HCT116 (cell line): ENCODE measurements at regions not wholly inside any gene's neighbourhood (a gene's known extent, or its start where the extent isn't known, plus 50 kb on each side); places are given as distances from the start of the nearest gene placed in this dataset.

ENCODE experiments used
- ATAC-seq: fragments of 200-7000 bp; cut with Tn5 transposase; 2 replicates; pipeline ENCODE4 v1.9.1; 2020; ENCODE audit warnings: mild to moderate bottlenecking, moderate library complexity
- BruUV-seq: library from RNA; stranded (reverse); fragments of 400-500 nt; replicated peaks from 2 replicates; lab custom pipeline; 2021; lab: Mats Ljungman, UMichigan
- CTCF ChIA-PET: fragments of 300-600 bp; sonication (Branson Sonifier 250); formaldehyde crosslinking; loops from one replicate; lab custom pipeline; 2021; ENCODE audit warnings: antibody characterized with exemption; lab: Charles Lee
- POLR2A ChIA-PET: fragments of 300-600, 350-600 bp; sonication (Branson Sonifier 250); formaldehyde crosslinking; loops from one replicate; lab custom pipeline; 2021; ENCODE audit warnings: antibody characterized with exemption; lab: Charles Lee
- RAD21 ChIA-PET, 2 experiments: fragments of 300-600 bp; sonication (Branson Sonifier 250); formaldehyde crosslinking; loops; one replicate each; lab custom pipeline; 2023; ENCODE audit warnings: low total read pairs in 2 of 2; ENCODE audit not compliant: uncharacterized antibody in 2 of 2, unreplicated experiment in 2 of 2, low non-redundant PET in 1 of 2; lab: Charles Lee
- DNase-seq: peaks from one replicate; pipeline ENCODE4 v3.0.0-alpha.2; 2010; ENCODE audit warnings: low read depth, low spot score
- H2AFZ ChIP-seq: fragments of 200-600 bp; shearing (Covaris generic), sonication (generic); 2 replicates; pipeline ENCODE4 v1.6.1; 2017; ENCODE audit warnings: low read depth, mixed run types, mixed read lengths, antibody characterized with exemption, low read length; ENCODE audit not compliant: poor library complexity, severe bottlenecking
- H3K27ac ChIP-seq: 2 replicates; pipeline ENCODE4 v1.5.1; 2012; ENCODE audit warnings: low read depth, low read length
- H3K27me3 ChIP-seq: fragments of 200-600 bp; sonication (generic); 2 replicates; pipeline ENCODE4 v1.6.1; 2016; ENCODE audit warnings: mixed run types, low read length, mixed read lengths; ENCODE audit not compliant: insufficient read depth
- H3K36me3 ChIP-seq, 2 experiments: fragments of 200-500 bp in 1 of 2; fragments of 200-600 bp in 1 of 2; sonication (Bioruptor generic) in 1 of 2; sonication (generic) in 1 of 2; 2 replicates each; pipeline versions ENCODE4 v1.5.1 to v1.6.1; 2014 to 2016; ENCODE audit warnings: low read length in 2 of 2, inconsistent platforms in 1 of 2, mixed read lengths in 1 of 2, mixed run types in 1 of 2; ENCODE audit not compliant: insufficient read depth in 2 of 2, control insufficient read depth in 1 of 2
- H3K4me1 ChIP-seq, 2 experiments: fragments of 200-600 bp in 1 of 2; sonication (generic) in 1 of 2; 2 replicates each; pipeline versions ENCODE4 v1.5.1 to v1.6.1; 2012 to 2017; ENCODE audit warnings: low read length in 2 of 2, inconsistent platforms in 1 of 2, mild to moderate bottlenecking in 1 of 2, mixed read lengths in 1 of 2, mixed run types in 1 of 2, moderate library complexity in 1 of 2; ENCODE audit not compliant: insufficient read depth in 2 of 2, control insufficient read depth in 1 of 2
- H3K4me2 ChIP-seq: fragments of 200-600 bp; sonication (generic); 2 replicates; pipeline ENCODE4 v1.6.1; 2017; ENCODE audit warnings: mixed run types, low read length, mixed read lengths
- H3K4me3 ChIP-seq, 2 experiments: fragments of 200-600 bp in 1 of 2; sonication (generic) in 1 of 2; replicated peaks in 1 of 2; 2 replicates each; pipeline ENCODE4 v1.5.1; 2011 to 2016; ENCODE audit warnings: low read length in 2 of 2, control low read depth in 1 of 2, low read depth in 1 of 2, mild to moderate bottlenecking in 1 of 2, mixed read lengths in 1 of 2, mixed run types in 1 of 2
- H3K79me2 ChIP-seq: fragments of 200-600 bp; sonication (generic); 2 replicates; pipeline ENCODE4 v1.6.1; 2017; ENCODE audit warnings: mild to moderate bottlenecking, mixed run types, low read length, moderate library complexity, mixed read lengths; ENCODE audit not compliant: insufficient read depth
- H3K9ac ChIP-seq: fragments of 200-600 bp; sonication (generic); 2 replicates; pipeline ENCODE4 v1.6.1; 2016; ENCODE audit warnings: low read length, mixed read lengths
- H3K9me2 ChIP-seq: fragments of 200-600 bp; sonication (generic), shearing (Covaris generic); 2 replicates; pipeline ENCODE4 v1.6.1; 2017; ENCODE audit warnings: mixed run types, mild to moderate bottlenecking, moderate library complexity; ENCODE audit not compliant: insufficient read depth
- H3K9me3 ChIP-seq, 2 experiments: fragments of 200-500 bp in 1 of 2; fragments of 200-600 bp in 1 of 2; sonication (Bioruptor generic) in 1 of 2; sonication (generic) in 1 of 2; 2 replicates each; pipeline ENCODE4 v1.6.1; 2014 to 2017; ENCODE audit warnings: low read length in 2 of 2, mixed read lengths in 2 of 2, inconsistent platforms in 1 of 2, low read depth in 1 of 2, mild to moderate bottlenecking in 1 of 2, mixed run types in 1 of 2, moderate library complexity in 1 of 2; ENCODE audit not compliant: control insufficient read depth in 1 of 2, insufficient read depth in 1 of 2
- H4K20me1 ChIP-seq: fragments of 200-600 bp; sonication (generic), shearing (Covaris generic); 2 replicates; pipeline ENCODE4 v1.6.1; 2017; ENCODE audit warnings: mixed run types, mild to moderate bottlenecking, moderate library complexity; ENCODE audit not compliant: insufficient read depth
- EGR1 ChIP-seq: IDR thresholded peaks from 2 replicates; pipeline ENCODE4 v1.6.1; 2012; ENCODE audit warnings: low read depth
- POLR2A ChIP-seq: IDR thresholded peaks from 2 replicates; pipeline ENCODE4 v1.7.0; 2011; ENCODE audit warnings: borderline replicate concordance; ENCODE audit not compliant: insufficient read depth, insufficient read length; ENCODE audit errors: extremely low read depth
- RAD21 ChIP-seq: IDR thresholded peaks from 2 replicates; pipeline ENCODE4 v1.6.1; 2012; ENCODE audit warnings: low read depth, mild to moderate bottlenecking
- TCF7L2 ChIP-seq: IDR thresholded peaks from 2 replicates; pipeline ENCODE4 v1.7.0; 2011; ENCODE audit warnings: borderline replicate concordance, inconsistent platforms; ENCODE audit not compliant: insufficient read depth, insufficient read length; ENCODE audit errors: extremely low read depth
- YY1 ChIP-seq: IDR thresholded peaks from 2 replicates; pipeline ENCODE4 v1.6.1; 2011; ENCODE audit warnings: low read length, low read depth, moderate library complexity, mild to moderate bottlenecking; ENCODE audit not compliant: insufficient replicate concordance; ENCODE audit errors: extremely low read depth
- ZFX ChIP-seq: fragments of 450-650 bp; IDR thresholded peaks from 2 replicates; pipeline ENCODE4 v1.6.1; 2017
- ZNF274 ChIP-seq: fragments of 200-500 bp; sonication (Bioruptor generic); IDR thresholded peaks from 2 replicates; pipeline ENCODE4 v1.6.1; 2014; ENCODE audit warnings: mild to moderate bottlenecking, low read depth, low read length, inconsistent platforms
- intact Hi-C: fragments of 100-400 bp; cut with micrococcal nuclease; formaldehyde crosslinking; loops from 2 replicates; pipeline ENCODE4 v1.10.0; 2022
- TF ChIP-seq, protein P1 (sequence below): IDR thresholded peaks from 2 replicates; pipeline ENCODE4 v1.6.1; 2012
- TF ChIP-seq, protein P2 (sequence below): IDR thresholded peaks from 2 replicates; pipeline ENCODE4 v1.6.1; 2012; ENCODE audit warnings: low read depth

GRCh38 chr20:20896606-20897005 lies 184.2 kb upstream of the RALGAPA2 start:
- CTCF ChIA-PET: no interaction called here
- Histone ChIP-seq H3K36me3 (no peaks in the 10 kb centered on the region), H3K9me3 (no peaks in the 10 kb centered on the region), H4K20me1 (no peaks in the 10 kb centered on the region), H2AFZ (no peak overlapping the region), H3K4me2 (no peak overlapping the region), H3K4me1 (no peaks in the 10 kb centered on the region)
- no peak for DNase-seq
- BruUV-seq: no TSS peak
- intact Hi-C loops: no loop called here
- POLR2A ChIA-PET: no interaction called here
- TF ChIP-seq, protein P1, sequence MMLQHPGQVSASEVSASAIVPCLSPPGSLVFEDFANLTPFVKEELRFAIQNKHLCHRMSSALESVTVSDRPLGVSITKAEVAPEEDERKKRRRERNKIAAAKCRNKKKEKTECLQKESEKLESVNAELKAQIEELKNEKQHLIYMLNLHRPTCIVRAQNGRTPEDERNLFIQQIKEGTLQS: no peak
- TF ChIP-seq EGR1: no peak
- TF ChIP-seq ZFX: no peak
- TF ChIP-seq, protein P2, sequence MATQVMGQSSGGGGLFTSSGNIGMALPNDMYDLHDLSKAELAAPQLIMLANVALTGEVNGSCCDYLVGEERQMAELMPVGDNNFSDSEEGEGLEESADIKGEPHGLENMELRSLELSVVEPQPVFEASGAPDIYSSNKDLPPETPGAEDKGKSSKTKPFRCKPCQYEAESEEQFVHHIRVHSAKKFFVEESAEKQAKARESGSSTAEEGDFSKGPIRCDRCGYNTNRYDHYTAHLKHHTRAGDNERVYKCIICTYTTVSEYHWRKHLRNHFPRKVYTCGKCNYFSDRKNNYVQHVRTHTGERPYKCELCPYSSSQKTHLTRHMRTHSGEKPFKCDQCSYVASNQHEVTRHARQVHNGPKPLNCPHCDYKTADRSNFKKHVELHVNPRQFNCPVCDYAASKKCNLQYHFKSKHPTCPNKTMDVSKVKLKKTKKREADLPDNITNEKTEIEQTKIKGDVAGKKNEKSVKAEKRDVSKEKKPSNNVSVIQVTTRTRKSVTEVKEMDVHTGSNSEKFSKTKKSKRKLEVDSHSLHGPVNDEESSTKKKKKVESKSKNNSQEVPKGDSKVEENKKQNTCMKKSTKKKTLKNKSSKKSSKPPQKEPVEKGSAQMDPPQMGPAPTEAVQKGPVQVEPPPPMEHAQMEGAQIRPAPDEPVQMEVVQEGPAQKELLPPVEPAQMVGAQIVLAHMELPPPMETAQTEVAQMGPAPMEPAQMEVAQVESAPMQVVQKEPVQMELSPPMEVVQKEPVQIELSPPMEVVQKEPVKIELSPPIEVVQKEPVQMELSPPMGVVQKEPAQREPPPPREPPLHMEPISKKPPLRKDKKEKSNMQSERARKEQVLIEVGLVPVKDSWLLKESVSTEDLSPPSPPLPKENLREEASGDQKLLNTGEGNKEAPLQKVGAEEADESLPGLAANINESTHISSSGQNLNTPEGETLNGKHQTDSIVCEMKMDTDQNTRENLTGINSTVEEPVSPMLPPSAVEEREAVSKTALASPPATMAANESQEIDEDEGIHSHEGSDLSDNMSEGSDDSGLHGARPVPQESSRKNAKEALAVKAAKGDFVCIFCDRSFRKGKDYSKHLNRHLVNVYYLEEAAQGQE: no peak
- TF ChIP-seq ZNF274: no peak
- no peak for TF ChIP-seq TCF7L2
- no peak for TF ChIP-seq YY1
- no peak for TF ChIP-seq POLR2A
- no peak for TF ChIP-seq RAD21
- TF ChIP-seq, all 23 proteins: peak for 0
- RAD21 ChIA-PET: no interaction called here
- Histone ChIP-seq H3K9ac (no peak overlapping the region), H3K4me3 (no peak overlapping the region), H3K9me2 (no peaks in the 10 kb centered on the region), H3K79me2 (no peaks in the 10 kb centered on the region), H3K27me3 (no peaks in the 10 kb centered on the region), H3K27ac (no peak overlapping the region)
- ATAC-seq: no peak
